Liver (tissue), 3 donors: ENCODE measurements at regions not wholly inside any gene's neighbourhood (a gene's known extent, or its start where the extent isn't known, plus 50 kb on each side); places are given as distances from the start of the nearest gene placed in this dataset.

ENCODE experiments used
- CTCF ChIP-seq: fragments of 150-350 bp; IDR thresholded peaks from 2 replicates; pipeline ENCODE4 v1.5.1; 2017; ENCODE audit warnings: improper control_type of control experiment, low read depth, low read length; ENCODE audit not compliant: missing input control
- EGR1 ChIP-seq, 2 donors: IDR thresholded peaks; 2 replicates each; pipeline ENCODE4 v1.6.1; 2016 to 2018; ENCODE audit warnings: antibody characterized with exemption in 2 of 2, low read depth in 2 of 2
- NR2F2 ChIP-seq: IDR thresholded peaks from 2 replicates; pipeline ENCODE4 v1.6.1; 2016; ENCODE audit warnings: antibody characterized with exemption
- RAD21 ChIP-seq, 2 donors: IDR thresholded peaks; 2 replicates each; pipeline ENCODE4 v1.6.1; 2016; ENCODE audit warnings: antibody characterized with exemption in 2 of 2, mild to moderate bottlenecking in 2 of 2
- REST ChIP-seq: IDR thresholded peaks from 2 replicates; pipeline ENCODE4 v1.6.1; 2016; ENCODE audit warnings: antibody characterized with exemption, mild to moderate bottlenecking
- RXRA ChIP-seq, 2 donors: IDR thresholded peaks; 2 replicates each; pipeline ENCODE4 v1.6.1; 2017 to 2018; ENCODE audit warnings: antibody characterized with exemption in 2 of 2, mild to moderate bottlenecking in 1 of 2
- SP1 ChIP-seq: IDR thresholded peaks from 2 replicates; pipeline ENCODE4 v1.6.1; 2018; ENCODE audit warnings: antibody characterized with exemption, mild to moderate bottlenecking
- TAF1 ChIP-seq: conservative IDR thresholded peaks from 2 replicates; pipeline ENCODE4 v1.6.1; 2016; ENCODE audit warnings: antibody characterized with exemption, mild to moderate bottlenecking
- ZBTB33 ChIP-seq: IDR thresholded peaks from 2 replicates; pipeline ENCODE4 v1.6.1; 2016; ENCODE audit warnings: antibody characterized with exemption
- donor health status: healthy.
- donor health status: healthy.

GRCh38 chr3:180253283-180253682 lies 216.5 kb upstream of the PEX5L start:
- no peak for TF ChIP-seq CTCF
- no peak for TF ChIP-seq RXRA (IDR thresholded peaks at IDR 0.05)
- no peak for TF ChIP-seq TAF1
- TF ChIP-seq RAD21 (IDR thresholded peaks at IDR 0.05), result no peak
- TF ChIP-seq NR2F2, result no peak
- TF ChIP-seq ZBTB33, result no peak
- no peak for TF ChIP-seq SP1
- no peak for TF ChIP-seq EGR1 (IDR thresholded peaks at IDR 0.05; ENCODE audit: low read depth in 2 of 2)
- TF ChIP-seq REST, result no peak
